HG03521 (cell line): ENCODE measurements at regions not wholly inside any gene's neighbourhood (a gene's known extent, or its start where the extent isn't known, plus 50 kb on each side); places are given as distances from the start of the nearest gene placed in this dataset.
"Not testable (repeated sequence)": the region's sequence is repeated elsewhere in the genome, so short reads cannot be mapped to it uniquely, and the experiment has no call there.

Experiments used
- ATAC-seq: cut with Tn5 transposase; IDR thresholded peaks from one replicate; pipeline ENCODE4 v1.9.1; 2021; ENCODE audit warnings: mild to moderate bottlenecking, moderate library complexity; ENCODE audit not compliant: unreplicated experiment

DNA sequence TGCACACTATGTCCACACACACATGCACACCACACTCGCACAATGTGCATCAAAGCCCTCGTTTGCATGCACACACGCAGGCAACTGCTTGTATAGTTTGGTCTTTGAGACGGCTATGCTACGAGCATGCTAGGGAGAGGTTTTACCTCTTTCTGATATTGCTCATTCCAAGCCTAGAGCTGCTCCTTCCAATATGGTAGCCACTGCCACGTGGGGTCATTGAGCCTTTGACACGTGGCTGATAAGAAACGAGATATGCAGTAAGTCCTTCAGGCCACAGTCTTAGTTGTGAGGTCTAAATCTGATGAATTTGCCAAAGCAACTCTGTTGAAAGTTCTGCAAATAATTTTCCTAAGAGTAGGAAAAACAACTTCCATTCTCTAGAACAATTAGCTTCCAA, 204.4 kb downstream of the KLF6 start:
- no peak for ATAC-seq

DNA sequence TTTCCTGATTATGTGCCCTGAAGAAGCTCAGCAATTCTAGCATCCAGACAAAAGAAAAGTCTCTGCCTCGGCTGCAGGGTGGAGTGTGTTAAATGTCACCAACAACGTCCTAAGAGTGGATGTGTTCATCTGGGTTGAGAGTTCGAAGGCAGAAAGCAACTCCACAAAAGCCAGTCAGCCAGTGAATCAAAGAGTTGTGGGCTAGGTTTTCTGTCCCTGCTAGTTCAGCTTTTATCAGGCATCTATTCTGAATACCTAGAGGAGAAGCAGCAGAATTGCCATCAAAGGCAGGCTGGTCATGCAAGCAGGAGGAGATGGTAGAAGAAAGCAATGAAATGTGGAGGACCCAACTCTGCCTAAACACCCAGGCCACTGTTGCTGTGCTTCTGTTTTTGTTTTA, 205.2 kb downstream of the KLF6 start:
- no peak for ATAC-seq

DNA sequence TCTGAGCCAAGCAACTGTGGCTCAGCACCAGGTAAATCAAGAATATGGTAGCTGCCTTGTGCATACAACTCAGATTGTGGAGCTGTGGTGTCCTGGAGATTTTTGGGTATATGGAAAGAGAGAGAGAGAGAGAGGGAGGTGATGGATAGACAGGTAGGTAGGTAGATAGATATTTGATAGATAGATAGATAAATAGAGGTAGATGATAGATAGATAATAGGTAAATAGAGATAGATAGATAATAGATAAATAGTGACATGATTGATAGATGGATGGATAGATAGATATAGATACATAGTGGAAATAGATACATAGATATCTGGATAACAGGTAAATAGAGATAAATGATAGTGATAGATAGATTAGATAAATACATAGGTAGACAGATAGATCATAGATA, 206.3 kb downstream of the KLF6 start:
- no peak for ATAC-seq

GRCh38 chr10:3578159-3578558, 206.8 kb downstream of the KLF6 start:
- no peak for ATAC-seq

DNA sequence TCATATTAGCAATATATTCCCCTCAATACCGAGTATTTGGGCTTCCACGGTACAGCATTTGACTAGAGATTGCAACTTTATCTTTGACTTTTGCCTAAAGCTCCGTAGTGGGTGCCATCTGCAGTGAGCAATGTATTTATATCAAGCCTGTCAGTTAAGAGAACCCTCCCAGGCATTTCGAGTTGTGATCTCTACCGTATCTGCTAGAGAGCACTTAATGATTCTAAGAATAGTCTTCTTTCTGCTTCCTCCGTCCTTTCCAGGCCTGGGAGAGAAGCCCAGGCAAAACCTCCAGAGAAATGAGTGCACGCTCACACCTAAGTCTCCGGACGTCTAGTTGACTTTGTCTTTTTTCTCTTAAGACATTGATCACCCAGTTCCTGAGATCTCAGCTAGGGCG, 210.6 kb downstream of the KLF6 start:
- no peak for ATAC-seq

DNA sequence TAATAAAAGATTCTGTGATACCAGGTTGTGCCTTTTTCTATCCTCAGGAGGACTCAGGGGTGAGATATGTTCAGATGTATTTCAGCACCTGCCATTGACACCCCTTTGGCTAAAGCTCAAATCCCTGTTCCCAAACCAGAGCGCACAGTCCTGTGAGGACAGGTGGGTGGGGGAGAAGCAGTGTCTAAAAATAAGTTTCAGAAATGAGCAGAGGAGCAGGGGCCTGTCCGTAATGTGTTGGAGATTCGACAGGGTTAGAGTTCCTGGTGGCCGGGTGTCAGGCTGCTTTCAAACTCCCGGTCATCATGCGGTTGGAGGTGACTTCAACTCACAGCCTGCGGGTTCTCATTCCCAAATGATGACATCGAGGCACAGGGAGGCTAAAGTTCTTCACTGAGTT, 211.5 kb downstream of the KLF6 start:
- ATAC-seq: no peak

GRCh38 chr10:3571310-3571825, 213.6 kb downstream of the KLF6 start:
- ATAC-seq: no peak

DNA sequence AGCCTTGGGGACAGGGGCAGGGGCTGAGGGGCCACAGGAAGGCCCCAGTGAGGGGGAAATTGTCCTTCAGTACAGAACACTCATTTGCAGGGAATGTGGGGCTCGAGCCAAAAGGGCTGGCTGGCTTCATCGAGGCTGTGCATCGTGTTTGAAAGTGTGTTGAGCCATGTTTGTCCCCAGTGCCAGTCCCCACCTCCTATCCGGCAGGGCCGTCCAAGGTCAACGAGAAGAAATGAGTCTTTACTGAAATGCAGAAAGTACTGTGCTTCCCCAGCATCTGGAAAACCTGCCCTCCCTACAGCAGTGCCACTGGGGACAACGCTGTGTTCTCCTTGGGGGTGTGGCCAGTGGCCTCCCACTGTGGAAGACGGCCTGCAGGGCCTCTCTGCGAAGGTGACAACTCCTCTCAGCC, 214.1 kb downstream of the KLF6 start:
- ATAC-seq: no peak

- ATAC-seq: no peak
Measured at GRCh38 chr10:3570131-3570729, 214.8 kb downstream of the KLF6 start.

DNA sequence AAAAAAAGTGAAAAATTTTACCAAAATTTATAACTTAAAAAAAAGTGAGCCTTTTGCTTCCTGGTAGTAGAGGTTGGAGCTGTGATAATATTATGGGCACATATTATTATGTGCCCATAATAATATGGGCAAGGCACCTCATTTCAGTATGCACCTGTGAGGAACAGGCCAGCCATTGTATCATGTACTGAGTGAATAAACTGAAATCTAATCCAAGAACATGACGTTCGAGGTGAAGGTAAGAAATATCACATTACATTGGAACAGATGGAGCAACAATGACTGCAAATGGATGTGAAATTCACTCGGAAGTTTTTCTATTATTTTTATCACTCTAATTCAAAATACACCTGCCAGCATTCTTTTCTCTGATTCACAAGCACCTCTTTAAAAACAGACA, 216.0 kb downstream of the KLF6 start:
- ATAC-seq: no peak

GRCh38 chr10:3568392-3568791, 216.6 kb downstream of the KLF6 start:
- no peak for ATAC-seq

GRCh38 chr10:3567291-3567963, 217.6 kb downstream of the KLF6 start:
- no peak for ATAC-seq

GRCh38 chr10:3566627-3567026, 218.4 kb downstream of the KLF6 start:
- ATAC-seq: no peak

DNA sequence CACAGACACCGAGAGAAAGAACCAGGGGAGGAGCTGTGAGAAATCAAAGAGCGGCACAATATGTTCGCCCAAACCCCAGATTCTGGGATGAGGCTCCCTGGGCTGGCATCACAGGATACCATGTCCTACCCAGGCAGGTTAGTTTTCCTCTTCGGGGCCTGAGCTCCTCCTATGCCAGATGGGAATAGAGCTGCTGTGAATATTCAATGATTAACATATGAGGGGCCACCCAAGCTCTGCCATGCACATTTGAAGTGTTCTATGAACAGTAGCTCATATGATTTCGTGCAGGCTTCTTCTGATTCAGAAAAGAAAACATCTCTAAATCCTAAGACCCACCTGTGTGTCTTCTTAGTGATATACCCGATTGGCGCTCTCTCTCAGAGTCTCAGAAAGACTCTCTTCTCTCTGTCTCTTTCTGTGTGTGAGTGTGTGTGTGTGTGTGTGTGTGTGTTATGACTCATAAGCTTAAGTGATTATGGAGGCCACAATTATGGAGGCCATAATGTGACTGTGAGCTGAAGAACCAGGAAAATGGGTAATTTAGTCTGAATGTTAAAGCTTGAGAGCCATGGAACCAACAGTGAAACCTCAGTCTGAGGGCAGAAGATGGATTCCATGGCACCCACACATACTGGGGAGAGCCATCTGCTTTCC, 220.5 kb downstream of the KLF6 start:
- ATAC-seq: no peak

- no peak for ATAC-seq
Measured at GRCh38 chr10:3563298-3563697, 221.7 kb downstream of the KLF6 start.

DNA sequence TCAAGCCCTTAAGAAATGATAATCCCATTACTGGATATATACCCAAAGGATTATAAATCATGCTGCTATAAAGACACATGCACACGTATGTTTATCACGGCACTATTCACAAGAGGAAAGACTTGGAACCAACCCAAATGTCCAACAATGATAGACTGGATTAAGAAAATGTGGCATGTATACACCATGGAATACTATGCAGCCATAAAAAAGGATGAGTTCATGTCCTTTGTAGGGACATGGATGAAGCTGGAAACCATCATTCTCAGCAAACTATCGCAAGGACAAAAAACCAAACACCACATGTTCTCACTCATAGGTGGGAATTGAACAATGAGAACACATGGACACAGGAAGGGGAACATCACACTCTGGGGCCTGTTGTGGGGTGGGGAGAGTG, 224.4 kb downstream of the KLF6 start:
- not testable (repeated sequence) for ATAC-seq

DNA sequence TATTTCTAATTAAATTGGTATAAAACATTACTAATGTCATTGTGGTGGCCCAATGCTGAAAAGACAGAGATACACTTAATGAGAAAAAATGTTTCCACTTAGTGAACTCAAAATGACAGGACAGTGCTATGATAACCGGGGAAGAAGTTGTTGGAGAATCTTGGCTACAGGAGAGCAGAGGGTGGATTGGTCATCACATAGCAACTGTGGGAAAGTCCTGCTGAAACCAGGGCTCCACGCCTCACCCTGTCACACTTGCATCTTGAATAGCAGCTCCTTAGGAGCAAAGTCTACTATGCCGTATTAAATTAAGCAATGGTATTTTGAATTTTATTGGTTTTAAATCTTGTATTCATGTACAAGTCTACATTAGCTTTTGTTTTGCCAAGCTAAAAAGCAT, 225.5 kb downstream of the KLF6 start:
- ATAC-seq: no peak

DNA sequence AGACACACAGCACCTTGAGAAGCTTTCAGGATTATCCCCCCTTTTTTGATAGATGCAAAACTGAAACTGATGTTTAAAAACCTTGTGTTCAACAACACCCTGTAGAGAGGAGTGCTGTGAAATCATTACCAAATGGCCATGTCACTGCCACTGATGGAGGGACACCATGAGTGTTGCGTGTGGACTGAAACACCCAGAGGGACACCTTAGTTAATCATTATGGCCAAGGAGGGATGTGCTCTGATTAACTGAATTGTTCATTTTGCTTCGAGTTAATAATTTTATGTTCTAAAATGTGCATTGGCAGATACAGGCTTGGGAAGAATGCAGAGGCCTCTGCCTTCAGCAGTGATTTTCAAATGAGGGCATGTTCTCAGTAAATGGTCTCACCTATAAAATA, 226.0 kb downstream of the KLF6 start:
- ATAC-seq: no peak

GRCh38 chr10:3556191-3557017, 228.6 kb downstream of the KLF6 start:
- ATAC-seq: not testable (repeated sequence)

DNA sequence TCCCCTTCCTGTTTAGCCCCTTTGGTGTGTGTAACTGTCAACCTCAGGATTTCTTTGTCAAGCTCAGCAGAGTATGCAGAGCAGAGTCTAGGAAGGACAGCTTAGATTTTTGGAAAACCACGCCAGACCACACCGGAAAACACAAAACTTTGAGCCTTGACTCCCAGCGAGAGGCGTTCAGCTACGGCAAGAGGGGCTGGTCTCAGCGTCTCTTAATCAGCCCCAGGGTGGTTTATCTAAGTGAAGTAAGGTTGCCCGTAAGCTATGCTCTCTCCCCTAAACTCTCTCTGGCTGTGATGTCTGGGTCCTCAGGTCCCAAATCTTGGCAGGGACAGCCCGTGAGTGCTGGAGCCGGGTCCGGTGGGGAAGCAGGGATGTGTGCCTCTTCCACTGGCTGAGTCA, 230.9 kb downstream of the KLF6 start:
- no peak for ATAC-seq

GRCh38 chr10:3552281-3552680, 232.7 kb downstream of the KLF6 start:
- no peak for ATAC-seq
